Stimulated activated naive CD8-positive, alpha-beta T cell treated with anti-CD3 and anti-CD28 coated beads, Interleukin-15, amount 100 ng/mL, for 72 hours (primary cell): ENCODE measurements at regions not wholly inside any gene's neighbourhood (a gene's known extent, or its start where the extent isn't known, plus 50 kb on each side); places are given as distances from the start of the nearest gene placed in this dataset.
A peak's percentile ranks its signal among the peaks of the same experiment; 100 is the strongest.
"Not testable (repeated sequence)": the region's sequence is repeated elsewhere in the genome, so short reads cannot be mapped to it uniquely, and the experiment has no call there.

ENCODE experiments used
- ATAC-seq: fragments of 150-1000 bp; cut with Tn5 transposase; 2 replicates; pipeline ENCODE4 v1.10.0; 2021; ENCODE audit warnings: mild to moderate bottlenecking, moderate library complexity
- DNase-seq, 2 donors: peaks; one replicate each; pipeline ENCODE4 v3.0.0; 2021 to 2022
- H3K27ac Mint-ChIP-seq, 2 donors: one replicate each; pipeline ENCODE4 v1.8.0; 2022; ENCODE audit warnings: mild to moderate bottlenecking in 2 of 2, mixed read lengths in 2 of 2, moderate library complexity in 2 of 2
- H3K27me3 Mint-ChIP-seq: one replicate; pipeline ENCODE4 v1.8.0; 2022; ENCODE audit warnings: mixed read lengths
- H3K4me1 Mint-ChIP-seq: one replicate; pipeline ENCODE4 v1.8.0; 2022; ENCODE audit warnings: mild to moderate bottlenecking, mixed read lengths
- H3K4me3 Mint-ChIP-seq, 2 donors: one replicate each; pipeline ENCODE4 v1.8.0; 2022; ENCODE audit warnings: mild to moderate bottlenecking in 2 of 2, mixed read lengths in 2 of 2, moderate library complexity in 1 of 2
- H3K9me3 Mint-ChIP-seq, 2 donors: one replicate each; pipeline ENCODE4 v1.8.0; 2022; ENCODE audit warnings: mixed read lengths in 2 of 2

DNA sequence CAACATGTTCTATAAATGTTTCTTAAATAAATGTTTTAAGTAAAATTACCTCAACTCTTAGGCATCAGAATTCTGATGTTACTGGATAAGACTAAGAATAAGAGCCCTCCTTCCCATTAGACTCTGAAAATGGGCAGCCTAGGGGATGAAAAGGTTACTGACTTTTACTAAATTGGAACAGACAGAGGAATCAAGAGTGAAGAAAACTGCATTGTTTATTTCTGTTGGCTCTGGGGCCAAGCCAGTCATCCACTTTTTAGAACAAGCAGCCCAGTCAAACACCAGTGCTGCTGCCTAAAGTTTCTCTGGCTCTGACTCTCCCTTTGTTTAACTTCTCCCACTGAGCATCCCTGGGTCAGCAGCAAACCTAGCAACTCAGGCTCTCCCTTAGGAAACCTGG, 731.0 kb downstream of the CDY1 start:
- ATAC-seq, H3K4me1 Mint-ChIP-seq, H3K4me3 Mint-ChIP-seq, H3K27ac Mint-ChIP-seq, H3K27me3 Mint-ChIP-seq, H3K9me3 Mint-ChIP-seq, DNase-seq: not testable (repeated sequence)

DNA sequence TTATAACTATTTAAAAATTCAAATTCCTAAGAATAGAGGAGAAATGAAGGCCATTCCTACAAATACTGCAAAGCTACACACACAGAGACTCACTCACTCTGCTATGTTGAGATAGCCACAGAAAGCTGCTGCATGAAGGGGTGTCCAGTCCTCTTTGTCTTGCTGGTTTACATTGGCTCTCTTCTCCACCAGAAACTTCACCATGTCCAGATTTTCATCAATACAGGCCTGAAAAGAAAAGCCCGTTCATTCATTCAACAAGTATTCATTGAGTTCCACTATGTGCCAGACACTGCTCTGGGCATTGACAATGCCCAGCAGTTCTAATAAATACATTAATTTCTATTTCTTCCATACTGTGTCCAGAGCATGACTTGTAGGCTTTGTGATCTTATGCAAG, 732.3 kb downstream of the CDY1 start:
- H3K4me1 Mint-ChIP-seq, result no peaks in the 10 kb centered on the region
- H3K27me3 Mint-ChIP-seq, result no peaks in the 10 kb centered on the region
- no peak overlapping the region for H3K4me3 Mint-ChIP-seq
- no peak for ATAC-seq
- H3K9me3 Mint-ChIP-seq, result peaks cover 0 to 6% of the 10 kb centered on the region in 2 donors
- no peak overlapping the region for H3K27ac Mint-ChIP-seq
- DNase-seq, result no peak

DNA sequence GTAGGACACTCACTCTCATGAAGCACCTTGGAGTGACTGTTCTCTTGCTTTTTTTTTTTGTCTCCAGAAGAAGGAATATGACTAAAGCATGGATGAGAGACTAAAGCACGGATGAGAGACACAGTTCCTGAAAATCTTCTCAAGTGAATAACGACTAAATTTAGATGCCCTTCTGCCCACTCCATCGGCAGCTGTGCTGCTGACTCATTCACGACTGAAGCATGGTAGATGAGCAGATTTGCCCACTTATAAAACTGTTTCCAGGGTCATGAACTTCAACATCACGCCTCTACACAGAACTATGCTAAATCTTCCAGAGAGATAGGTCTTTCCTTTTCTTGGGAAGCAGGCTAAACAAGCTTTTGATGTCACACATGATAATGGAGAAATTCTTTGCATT, 738.0 kb downstream of the CDY1 start:
- not testable (repeated sequence) for H3K27ac Mint-ChIP-seq, H3K27me3 Mint-ChIP-seq, H3K9me3 Mint-ChIP-seq, DNase-seq, ATAC-seq, H3K4me3 Mint-ChIP-seq, H3K4me1 Mint-ChIP-seq

DNA sequence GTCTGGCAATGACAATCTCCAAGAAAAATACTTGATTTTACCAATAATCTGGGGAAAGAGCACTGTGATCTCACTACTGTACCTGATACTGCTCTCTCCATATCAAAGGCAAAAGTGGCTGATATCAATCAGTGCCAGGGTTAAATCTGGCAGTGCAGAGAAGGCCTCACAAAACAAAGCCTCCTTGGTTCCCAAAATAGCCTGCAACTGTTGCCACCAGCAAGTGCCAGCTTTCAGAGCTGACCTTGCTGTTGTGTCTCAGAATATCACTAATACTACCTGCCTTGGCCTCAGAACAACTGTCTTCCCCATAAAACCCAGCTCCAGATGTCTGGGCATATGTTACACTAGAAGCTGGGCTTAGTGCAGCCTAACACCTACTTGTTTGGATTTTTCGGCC, 738.6 kb downstream of the CDY1 start:
- not testable (repeated sequence) for H3K27me3 Mint-ChIP-seq, DNase-seq, H3K9me3 Mint-ChIP-seq, H3K4me3 Mint-ChIP-seq, H3K4me1 Mint-ChIP-seq, H3K27ac Mint-ChIP-seq, ATAC-seq

DNA sequence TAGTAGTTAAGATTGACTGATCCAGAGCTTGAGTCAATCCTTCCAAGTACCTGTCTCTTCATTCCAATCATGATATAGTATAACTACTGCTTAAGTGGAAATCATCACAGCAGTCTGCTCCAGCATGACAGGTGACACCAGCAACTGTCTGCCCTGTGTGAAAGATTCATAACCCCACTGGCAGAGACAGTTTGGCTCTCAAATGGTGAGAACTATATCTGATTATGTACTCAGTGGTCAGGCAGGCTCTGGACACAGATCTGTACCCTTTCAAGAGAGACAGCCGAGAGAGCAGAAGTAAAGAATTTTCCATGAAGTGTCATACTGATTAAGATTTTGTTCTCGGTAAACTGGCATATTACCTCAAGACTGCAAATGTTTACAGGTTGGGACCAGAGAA, 741.5 kb downstream of the CDY1 start:
- H3K4me3 Mint-ChIP-seq, ATAC-seq, H3K27ac Mint-ChIP-seq, H3K9me3 Mint-ChIP-seq, H3K4me1 Mint-ChIP-seq, H3K27me3 Mint-ChIP-seq, DNase-seq: not testable (repeated sequence)

DNA sequence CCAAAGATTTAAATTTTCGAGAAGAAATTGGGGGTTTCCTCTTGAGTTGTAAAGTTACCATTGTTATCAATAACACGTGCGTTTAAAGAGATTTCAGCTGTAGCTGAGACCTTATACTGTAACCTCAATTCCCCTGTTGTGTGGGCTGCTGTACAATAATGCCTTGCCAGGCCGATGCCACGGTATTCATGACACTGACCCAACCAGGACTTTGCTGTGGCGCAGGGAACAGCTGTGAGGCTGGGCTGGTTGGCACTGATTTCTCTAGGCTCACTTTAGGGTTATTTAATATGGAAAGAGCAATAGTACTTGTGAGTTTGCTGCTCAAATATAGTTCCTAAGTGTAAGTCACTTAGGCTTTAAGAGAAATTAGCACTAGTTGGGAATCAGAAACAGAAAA, 744.2 kb downstream of the CDY1 start:
- H3K27ac Mint-ChIP-seq, H3K27me3 Mint-ChIP-seq, DNase-seq, H3K4me3 Mint-ChIP-seq, ATAC-seq, H3K4me1 Mint-ChIP-seq: not testable (repeated sequence)
- H3K9me3 Mint-ChIP-seq, result peaks cover 0 to 14% of the 10 kb centered on the region in 2 donors

DNA sequence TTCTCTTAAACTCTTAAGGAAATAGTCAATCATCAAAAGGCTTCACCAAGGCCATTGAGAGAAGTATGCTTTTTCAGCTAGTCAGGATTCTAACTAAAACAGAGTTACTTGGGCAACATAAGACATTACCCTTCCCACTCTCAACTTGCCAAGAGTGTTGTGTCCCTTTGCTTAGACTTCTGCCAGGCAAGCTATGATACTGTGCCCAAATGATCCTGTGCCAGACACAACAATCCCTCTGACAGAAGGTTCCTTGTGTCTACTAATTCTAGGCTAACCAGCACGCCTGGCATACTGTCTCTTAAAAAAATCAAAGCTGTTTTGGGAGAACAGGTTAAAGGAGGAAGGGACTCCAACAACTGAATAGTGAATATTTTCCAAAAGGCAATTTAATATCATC, 750.6 kb downstream of the CDY1 start:
- H3K4me1 Mint-ChIP-seq, H3K27me3 Mint-ChIP-seq, H3K27ac Mint-ChIP-seq, H3K4me3 Mint-ChIP-seq, DNase-seq, ATAC-seq: not testable (repeated sequence)
- peaks cover 9 to 19% of the 10 kb centered on the region in 2 donors for H3K9me3 Mint-ChIP-seq

DNA sequence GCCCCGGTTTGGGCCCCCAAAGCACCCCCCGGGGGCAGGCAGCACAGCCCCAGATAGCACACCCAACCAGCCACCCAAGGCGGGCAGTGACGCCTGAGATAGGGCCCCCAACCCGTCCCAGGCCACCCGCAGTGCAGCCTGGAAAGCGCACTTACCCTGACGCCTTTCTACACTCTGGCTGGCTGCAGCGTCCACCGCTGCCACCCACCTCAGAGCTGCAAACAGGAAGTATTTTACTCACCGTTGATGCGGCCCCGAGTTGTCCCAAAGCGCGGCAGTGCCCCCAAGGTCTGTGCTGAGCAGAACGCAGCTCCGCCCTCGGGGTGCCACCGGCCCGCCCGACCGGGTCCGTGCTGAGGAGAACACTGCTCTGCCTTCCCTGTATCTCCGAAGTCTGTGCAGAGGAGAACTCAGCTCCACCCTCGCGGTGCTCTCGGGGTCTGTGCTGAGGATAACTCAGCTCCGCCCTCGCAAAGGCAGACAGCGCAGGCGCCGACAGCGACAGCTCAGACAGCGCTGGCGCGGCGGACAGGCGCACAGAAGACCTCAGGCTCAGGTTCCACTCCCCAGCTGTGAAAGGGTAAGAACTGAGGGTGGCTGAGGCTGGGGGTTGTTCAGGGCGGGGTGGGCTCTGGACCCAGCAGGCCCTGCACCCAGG, 786.9 kb downstream of the CDY1 start:
- no peaks in the 10 kb centered on the region for H3K4me1 Mint-ChIP-seq
- peak overlapping the region; percentile 55 for H3K4me3 Mint-ChIP-seq
- H3K9me3 Mint-ChIP-seq, result peaks cover 7 to 8% of the 10 kb centered on the region in 2 donors
- DNase-seq (peak in 1 of 2 donors; percentile 26), ATAC-seq (peak; percentile 79)
- no peaks in the 10 kb centered on the region for H3K27me3 Mint-ChIP-seq
- H3K27ac Mint-ChIP-seq, result peak overlapping the region; percentile 48 to 74

DNA sequence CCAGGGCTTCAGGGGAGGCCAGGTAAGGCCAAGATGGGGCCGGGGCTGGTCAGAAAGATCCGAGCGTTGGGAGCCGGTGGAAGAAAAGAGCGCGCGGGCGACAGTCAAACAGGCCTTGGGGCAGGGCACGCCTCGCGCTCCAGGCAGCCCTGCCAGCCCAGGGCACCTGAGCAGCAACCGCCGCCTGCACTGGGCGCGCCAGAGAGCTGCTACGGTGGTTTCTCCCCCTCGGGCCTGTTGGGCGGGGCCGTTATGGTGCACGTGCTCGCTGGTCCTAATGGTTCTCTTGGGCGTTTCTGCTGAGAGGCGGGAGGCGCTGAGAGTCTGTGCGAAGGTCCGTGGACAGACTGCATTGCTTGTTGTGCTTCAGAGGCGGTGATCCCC, 787.4 kb downstream of the CDY1 start:
- Mint-ChIP-seq H3K9me3 (peaks cover 7 to 8% of the 10 kb centered on the region in 2 donors), H3K4me1 (no peaks in the 10 kb centered on the region), H3K27me3 (no peaks in the 10 kb centered on the region), H3K27ac (no peak overlapping the region), H3K4me3 (peak overlapping the region; percentile 55)
- ATAC-seq (peak; percentile 65), DNase-seq (peak in 1 of 2 donors; percentile 14)
